Stimulated activated CD4-positive, alpha-beta T cell treated with anti-CD3 and anti-CD28 coated beads, Interleukin-4, amount 100 ng/mL, for 24 hours (primary cell): ENCODE measurements at regions not wholly inside any gene's neighbourhood (a gene's known extent, or its start where the extent isn't known, plus 50 kb on each side); places are given as distances from the start of the nearest gene placed in this dataset.
"Not testable (repeated sequence)": the region's sequence is repeated elsewhere in the genome, so short reads cannot be mapped to it uniquely, and the experiment has no call there.

Experiments
- DNase-seq: peaks from one replicate; pipeline ENCODE4 v3.0.0-alpha.2; 2020

GRCh38 chr5:167052791-167053190 is 1238.7 kb upstream of the WWC1 start:
- DNase-seq = no peak

GRCh38 chr5:167057665-167058064 is 1233.8 kb upstream of the WWC1 start:
- DNase-seq = no peak

- no peak for DNase-seq
Measured at GRCh38 chr5:167061695-167062094, 1229.8 kb upstream of the WWC1 start.

GRCh38 chr5:167063116-167063515 is 1228.3 kb upstream of the WWC1 start:
- DNase-seq = no peak

GRCh38 chr5:167063788-167064187 is 1227.7 kb upstream of the WWC1 start:
- DNase-seq = no peak

- no peak for DNase-seq
Measured at GRCh38 chr5:167064198-167064776, 1227.2 kb upstream of the WWC1 start.

- no peak for DNase-seq
Measured at GRCh38 chr5:167065794-167066193, 1225.7 kb upstream of the WWC1 start.

GRCh38 chr5:167071981-167072610 is 1219.3 kb upstream of the WWC1 start:
- DNase-seq = no peak

- no peak for DNase-seq
Measured at GRCh38 chr5:167081561-167081960, 1209.9 kb upstream of the WWC1 start.

- no peak for DNase-seq
Measured at GRCh38 chr5:167096816-167097215, 1194.6 kb upstream of the WWC1 start.

- no peak for DNase-seq
Measured at GRCh38 chr5:167104351-167104750, 1187.1 kb upstream of the WWC1 start.

- DNase-seq = no peak
Measured at GRCh38 chr5:167105941-167106340, 1185.5 kb upstream of the WWC1 start.

- DNase-seq = no peak
Measured at GRCh38 chr5:167107684-167108083, 1183.8 kb upstream of the WWC1 start.

GRCh38 chr5:167108266-167108665 is 1183.2 kb upstream of the WWC1 start:
- not testable (repeated sequence) for DNase-seq

GRCh38 chr5:167112556-167112955 is 1178.9 kb upstream of the WWC1 start:
- no peak for DNase-seq

GRCh38 chr5:167122267-167122666 is 1169.2 kb upstream of the WWC1 start:
- DNase-seq = no peak

GRCh38 chr5:167123126-167123525 is 1168.3 kb upstream of the WWC1 start:
- no peak for DNase-seq

- no peak for DNase-seq
Measured at GRCh38 chr5:167128581-167128980, 1162.9 kb upstream of the WWC1 start.

GRCh38 chr5:167140548-167141291 is 1150.7 kb upstream of the WWC1 start:
- DNase-seq = no peak

GRCh38 chr5:167143716-167144115 is 1147.7 kb upstream of the WWC1 start:
- DNase-seq = no peak

- no peak for DNase-seq
Measured at GRCh38 chr5:167145841-167146240, 1145.6 kb upstream of the WWC1 start.

- no peak for DNase-seq
Measured at GRCh38 chr5:167147879-167148278, 1143.6 kb upstream of the WWC1 start.

GRCh38 chr5:167150661-167151060 is 1140.8 kb upstream of the WWC1 start:
- no peak for DNase-seq

- no peak for DNase-seq
Measured at GRCh38 chr5:167152561-167152960, 1138.9 kb upstream of the WWC1 start.
